C1 segment of cervical spinal cord (tissue), 14 donors: ENCODE measurements at regions not wholly inside any gene's neighbourhood (a gene's known extent, or its start where the extent isn't known, plus 50 kb on each side); places are given as distances from the start of the nearest gene placed in this dataset.

Experiments used
- DNase-seq, 14 donors: peaks; one replicate each; lab custom pipeline; 2025; lab: John Stamatoyannopoulos, UW

- DNase-seq: no peak
Measured at GRCh38 chr5:158644301-158644700, 455.4 kb downstream of the EBF1 start.

GRCh38 chr5:158643840-158644239 lies 455.9 kb downstream of the EBF1 start:
- DNase-seq: no peak

DNA sequence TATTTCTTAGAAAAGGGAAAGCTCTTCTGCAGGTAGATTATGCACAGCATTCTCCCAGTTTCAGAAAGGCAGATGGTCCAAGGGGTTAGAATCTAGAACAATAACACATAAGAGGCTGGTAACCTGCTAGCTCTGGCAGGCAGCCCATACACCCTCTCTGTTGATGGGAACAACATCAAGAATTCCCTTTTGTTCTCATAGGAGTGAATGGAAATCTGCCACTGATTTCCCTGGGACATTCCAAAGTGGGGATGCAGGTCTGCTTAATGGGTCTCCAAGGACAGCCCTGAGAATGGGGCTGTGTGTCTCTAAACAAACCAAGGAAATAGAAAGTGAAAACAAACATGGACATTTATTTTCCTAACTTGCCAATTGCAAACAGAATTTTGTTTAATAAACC lies 456.8 kb downstream of the EBF1 start:
- DNase-seq: peak in 2 of 14 donors; percentile 1 to 82

GRCh38 chr5:158641016-158641415 lies 458.7 kb downstream of the EBF1 start:
- DNase-seq: no peak

GRCh38 chr5:158640593-158640980 lies 459.1 kb downstream of the EBF1 start:
- no peak for DNase-seq

GRCh38 chr5:158639881-158640592 lies 459.7 kb downstream of the EBF1 start:
- peak in 1 of 14 donors; percentile 1 for DNase-seq

DNA sequence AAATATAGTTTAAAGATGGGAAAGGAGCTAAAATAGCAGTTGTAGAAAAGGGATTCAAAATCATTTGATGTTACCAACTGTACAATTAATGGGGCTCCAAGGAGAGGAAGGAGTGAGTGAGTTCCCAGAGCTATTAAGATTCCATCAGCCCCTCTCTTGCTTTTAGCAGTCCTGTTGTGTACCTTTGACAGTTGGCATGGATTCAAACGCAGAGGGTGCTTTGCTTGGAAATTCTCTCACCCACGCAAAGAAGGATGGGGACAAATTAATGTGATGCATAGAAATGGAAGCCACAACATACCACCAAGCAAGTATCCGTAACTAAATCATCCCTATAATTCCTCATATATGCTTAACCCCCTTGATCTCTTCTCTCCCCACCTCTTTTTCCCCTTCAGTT lies 461.3 kb downstream of the EBF1 start:
- no peak for DNase-seq

DNA sequence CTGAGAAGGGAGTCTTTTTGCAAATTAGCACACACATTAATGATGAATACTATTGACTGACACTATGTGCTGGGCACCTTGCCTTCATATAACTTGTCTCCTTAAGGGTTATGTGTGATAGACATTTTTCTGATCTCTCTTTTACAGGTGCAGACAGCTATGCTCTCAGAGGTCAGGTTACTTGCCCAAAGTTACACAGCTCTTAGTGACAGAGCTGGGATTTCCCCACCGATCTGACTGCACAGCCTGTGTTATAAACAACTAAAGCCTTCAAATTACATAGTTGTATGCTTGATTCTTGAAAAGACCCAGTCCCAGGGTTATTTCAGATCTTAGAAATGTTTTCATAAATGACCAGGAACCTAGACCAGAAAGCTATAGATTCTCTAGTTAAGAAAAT lies 462.7 kb downstream of the EBF1 start:
- no peak for DNase-seq

GRCh38 chr5:158635565-158635964 lies 464.2 kb downstream of the EBF1 start:
- no peak for DNase-seq

GRCh38 chr5:158634714-158635113 lies 465.0 kb downstream of the EBF1 start:
- DNase-seq: no peak

- DNase-seq: no peak
Measured at GRCh38 chr5:158629591-158630312, 470.0 kb downstream of the EBF1 start.

DNA sequence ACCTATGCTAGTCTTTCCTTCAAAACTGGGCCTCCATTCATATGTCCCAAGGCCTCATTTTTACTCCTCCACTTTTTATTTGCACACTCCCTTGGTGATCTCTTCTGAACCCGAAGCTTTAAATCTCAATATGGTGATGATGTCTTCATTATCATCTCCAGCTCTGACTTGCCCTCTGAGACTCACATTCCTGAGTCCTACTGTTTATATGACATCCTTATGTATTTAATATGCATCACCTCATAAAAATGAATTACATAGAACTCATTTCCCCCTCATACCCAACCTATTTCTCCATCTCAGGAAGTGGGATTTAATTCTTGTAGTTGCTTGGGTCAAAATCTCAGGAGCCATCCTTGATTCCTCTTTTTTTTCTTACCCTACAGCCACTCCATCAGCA lies 473.0 kb downstream of the EBF1 start:
- no peak for DNase-seq

DNA sequence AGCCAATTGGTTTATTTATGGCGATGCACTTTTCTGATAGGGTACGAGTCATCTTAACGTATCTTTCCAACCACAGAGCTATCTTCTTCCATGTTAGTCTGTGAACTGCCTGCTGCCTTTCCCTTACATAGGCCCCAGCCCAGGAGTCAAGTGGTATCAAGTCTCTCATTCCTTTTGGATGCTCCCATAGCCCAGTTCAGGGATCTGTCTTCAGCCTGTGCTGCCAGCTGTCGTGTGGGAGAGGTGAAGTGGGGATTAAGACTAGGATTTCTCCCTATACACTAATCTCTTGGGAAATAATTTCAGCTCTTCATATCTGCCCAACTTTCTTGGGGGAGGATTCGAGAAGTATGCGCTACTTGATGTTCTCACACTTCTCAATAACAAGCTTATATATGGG lies 475.7 kb downstream of the EBF1 start:
- DNase-seq: no peak

- no peak for DNase-seq
Measured at GRCh38 chr5:158621391-158621790, 478.3 kb downstream of the EBF1 start.

GRCh38 chr5:158619083-158619788 lies 480.5 kb downstream of the EBF1 start:
- DNase-seq: no peak

- DNase-seq: no peak
Measured at GRCh38 chr5:158618256-158618655, 481.5 kb downstream of the EBF1 start.

DNA sequence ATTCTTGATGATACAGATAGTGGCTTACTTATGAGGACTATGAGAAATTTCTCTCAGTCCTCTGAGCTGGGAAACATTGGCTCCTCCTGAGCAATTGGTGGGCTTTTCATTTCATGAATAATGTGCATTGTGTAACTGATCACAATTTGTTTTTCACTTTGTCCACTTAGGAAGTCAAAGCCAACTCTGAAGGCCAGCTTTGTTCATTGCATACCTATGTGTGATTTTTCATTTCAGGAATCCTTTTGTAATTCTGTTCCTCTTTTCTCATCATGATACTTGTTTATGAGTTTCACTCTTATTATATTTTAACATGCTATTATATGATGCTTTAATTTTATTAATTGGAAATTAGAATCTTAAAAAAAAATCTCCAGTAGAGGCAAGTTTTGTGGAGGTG lies 483.0 kb downstream of the EBF1 start:
- DNase-seq: no peak

DNA sequence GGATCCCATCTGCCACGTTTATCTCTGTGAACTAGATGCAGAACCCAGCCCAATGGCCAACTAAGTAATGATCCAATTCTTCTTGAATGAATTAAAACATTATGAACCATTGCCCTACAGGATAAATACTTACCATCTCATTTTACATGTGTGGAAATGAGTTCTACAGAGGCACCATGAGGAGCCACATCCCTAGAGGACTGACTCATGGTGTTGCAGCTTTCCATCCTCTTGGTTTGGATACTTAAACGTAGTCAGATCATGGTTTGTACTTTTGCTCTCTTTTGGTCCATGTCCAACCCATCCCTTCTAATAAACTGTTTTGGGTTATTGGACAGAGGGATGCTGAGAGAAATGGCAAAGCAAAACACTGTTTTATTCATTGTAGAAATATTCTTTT lies 484.8 kb downstream of the EBF1 start:
- no peak for DNase-seq

DNA sequence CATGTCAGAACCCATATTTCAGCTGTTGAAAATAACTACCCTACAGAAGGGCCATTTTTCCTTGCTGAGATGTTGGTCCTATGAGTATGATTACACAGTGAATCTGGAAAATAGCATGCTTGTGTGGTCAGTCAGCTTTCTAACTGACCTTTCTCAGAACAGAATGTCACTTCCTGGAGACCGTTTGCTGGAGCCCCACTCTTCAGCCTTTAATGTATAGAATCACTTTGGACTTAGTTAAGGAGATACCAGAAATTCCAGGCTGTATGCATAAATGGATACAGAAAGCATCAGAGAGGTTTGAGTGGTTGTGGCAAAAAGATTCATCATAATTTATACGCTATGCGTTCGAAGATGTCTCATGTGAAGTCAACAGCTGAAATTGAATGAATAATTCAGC lies 488.1 kb downstream of the EBF1 start:
- DNase-seq: no peak

DNA sequence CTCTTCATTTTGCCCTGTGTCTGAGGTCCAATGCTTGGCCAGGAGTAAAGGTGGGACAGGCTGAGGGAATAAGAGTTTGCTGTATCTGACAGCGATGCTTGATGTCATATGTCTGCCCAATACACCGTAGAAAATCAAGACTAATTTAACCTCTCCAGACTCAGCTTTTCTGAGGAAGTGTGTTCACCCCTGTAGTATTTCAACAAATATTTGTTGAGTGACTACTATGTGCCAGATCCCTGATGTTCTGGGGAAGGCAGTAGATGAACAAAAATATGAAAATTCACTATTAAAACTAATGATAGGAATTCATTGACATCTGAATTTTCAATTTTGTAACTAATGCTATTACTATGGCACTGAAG lies 489.7 kb downstream of the EBF1 start:
- no peak for DNase-seq

DNA sequence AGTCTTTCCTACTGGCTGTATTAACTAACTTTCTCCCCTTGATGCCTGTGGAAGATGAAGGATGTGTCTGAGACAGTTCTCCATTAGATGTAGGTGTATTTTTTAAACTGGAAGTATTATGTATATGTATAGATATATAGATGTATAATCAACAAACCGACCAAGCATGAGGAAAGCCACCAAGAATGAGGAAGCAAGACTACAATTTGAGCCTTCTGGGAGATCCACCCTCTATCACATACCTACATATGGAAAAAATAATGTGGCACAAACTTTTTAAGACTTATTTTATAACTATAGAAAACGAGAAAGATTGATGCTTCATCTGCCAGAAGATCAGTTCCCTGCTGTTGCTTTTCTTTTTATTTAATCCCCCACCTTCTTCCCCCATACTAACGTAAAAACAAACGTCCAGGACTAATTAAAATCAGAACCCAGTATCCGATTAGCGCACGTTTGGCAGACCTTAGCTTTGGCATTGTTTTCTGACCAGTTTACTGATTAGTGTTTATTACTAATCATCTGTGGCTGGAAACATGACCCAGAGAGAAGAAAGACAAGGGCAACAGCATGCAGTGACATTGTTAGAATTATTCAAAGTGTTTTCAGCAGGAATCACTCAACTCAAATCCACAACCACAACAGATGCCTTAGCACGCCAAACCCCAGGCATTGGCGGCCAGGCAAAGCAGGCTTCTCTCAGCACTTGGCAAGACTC lies 490.2 kb downstream of the EBF1 start:
- DNase-seq: no peak

DNA sequence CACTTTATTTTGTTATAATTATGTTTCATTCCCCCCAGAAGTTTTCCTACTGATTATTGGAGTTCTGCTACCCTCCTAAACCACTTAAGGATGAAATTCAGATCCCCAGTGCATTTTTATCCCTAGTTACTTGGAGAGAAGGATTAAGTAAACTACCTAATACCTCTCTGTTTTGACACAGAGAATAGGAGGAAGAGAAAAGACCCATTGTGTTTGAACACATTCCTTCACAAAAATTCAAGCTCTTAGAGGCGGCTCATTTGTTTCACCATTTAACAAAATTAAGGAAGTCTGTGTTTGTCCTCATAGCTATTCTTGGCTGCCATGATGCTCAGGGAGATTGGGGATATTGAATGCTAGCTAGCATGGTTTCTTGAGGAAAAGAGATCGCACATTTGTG lies 492.6 kb downstream of the EBF1 start:
- DNase-seq: no peak
